ENCODE measurements at regions not wholly inside any gene's neighbourhood (a gene's known extent, or its start where the extent isn't known, plus 50 kb on each side); places are given as distances from the start of the nearest gene placed in this dataset.
"Not testable (repeated sequence)": the region's sequence is repeated elsewhere in the genome, so short reads cannot be mapped to it uniquely, and the experiment has no call there.

DNA sequence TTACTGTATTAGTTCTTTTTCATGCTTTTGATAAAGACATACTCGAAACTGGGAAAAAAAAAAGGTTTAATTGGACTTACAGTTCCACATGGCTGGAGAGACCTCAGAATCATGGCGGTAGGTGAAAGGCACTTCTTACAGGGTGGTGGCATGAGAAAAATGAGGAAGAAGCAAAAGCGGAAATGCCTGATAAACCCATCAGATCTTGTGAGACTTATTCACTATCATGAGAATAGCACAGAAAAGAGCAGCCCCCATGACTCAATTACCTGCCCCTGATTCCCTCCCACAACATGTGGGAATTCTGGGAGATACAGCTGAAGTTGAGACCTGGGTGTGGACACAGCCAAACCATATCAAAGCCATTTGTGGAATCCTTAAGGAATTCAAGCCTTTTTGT is 1238.9 kb downstream of the ADGRL3 start:
- ChIA-PET POLR2A (no interaction called here), CTCF (no interaction called here)
- H3K4me1 Mint-ChIP-seq, result no peaks in the 10 kb centered on the region

DNA sequence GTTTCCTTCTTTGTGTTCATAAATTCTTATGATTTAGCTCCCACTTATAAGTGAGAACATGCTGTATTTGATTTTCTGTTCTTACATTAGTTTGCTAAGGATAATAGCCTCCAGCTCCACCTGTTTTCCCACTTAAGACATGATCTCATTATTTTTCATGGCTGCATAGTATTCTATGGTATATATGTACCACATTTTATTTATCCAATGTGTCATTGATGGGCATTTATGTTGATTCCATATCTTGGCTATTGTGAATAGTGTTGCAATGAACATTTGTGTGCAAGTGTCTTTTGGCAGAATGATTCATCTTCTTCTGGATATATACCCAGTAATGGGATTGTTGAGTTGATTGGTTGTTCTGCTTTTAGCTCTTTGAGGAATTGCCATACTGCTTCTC is 1234.8 kb downstream of the ADGRL3 start:
- POLR2A ChIA-PET, result no interaction called here
- CTCF ChIA-PET, result no interaction called here
- Mint-ChIP-seq H3K27me3 (no peaks in the 10 kb centered on the region), H3K36me3 (no peaks in the 10 kb centered on the region), H3K9me3 (peaks cover 17 to 37% (median 32%) of the 10 kb centered on the region in 3 donors), H3K27ac (no peak overlapping the region), H3K4me1 (no peaks in the 10 kb centered on the region), H3K4me3 (no peak overlapping the region)
- Histone ChIP-seq H3K9me3 (no peaks in the 10 kb centered on the region), H3K36me3 (ENCODE audit: control insufficient read depth in 2 of 2, extremely low read depth in 1 of 2, insufficient read depth in 1 of 2, low read length in 1 of 2) (no peaks in the 10 kb centered on the region), H3K27me3 (replicated peaks in 1 of 2; ENCODE audit: control insufficient read depth in 2 of 2, extremely low read depth in 1 of 2, insufficient read depth in 2 of 2, low read length in 1 of 2) (no peaks in the 10 kb centered on the region), H3K27ac (ENCODE audit: low read length) (no peak overlapping the region), H3K4me3 (ENCODE audit: control insufficient read depth in 1 of 2, extremely low read depth in 1 of 2, low read length in 1 of 2) (no peak overlapping the region), H3K4me1 (ENCODE audit: control insufficient read depth in 1 of 2, extremely low read depth in 1 of 2, insufficient read depth in 2 of 2, low read length in 2 of 2) (no peaks in the 10 kb centered on the region)
- no peak for DNase-seq
- no peak for ATAC-seq (replicated peaks in 1 of 4)

More for the DNA sequence above, 1238.9 kb downstream of the ADGRL3 start:
- Histone ChIP-seq H3K4me1 (ENCODE audit: control insufficient read depth in 1 of 2, extremely low read depth in 1 of 2, insufficient read depth in 2 of 2, low read length in 2 of 2) (no peaks in the 10 kb centered on the region), H3K4me3 (ENCODE audit: control insufficient read depth in 1 of 2, extremely low read depth in 1 of 2, low read length in 1 of 2) (no peak overlapping the region), H3K9me3 (no peaks in the 10 kb centered on the region), H3K27ac (ENCODE audit: low read length) (no peak overlapping the region), H3K27me3 (replicated peaks in 1 of 2; ENCODE audit: control insufficient read depth in 2 of 2, extremely low read depth in 1 of 2, insufficient read depth in 2 of 2, low read length in 1 of 2) (no peaks in the 10 kb centered on the region), H3K36me3 (ENCODE audit: control insufficient read depth in 2 of 2, extremely low read depth in 1 of 2, insufficient read depth in 1 of 2, low read length in 1 of 2) (no peaks in the 10 kb centered on the region)
- DNase-seq (no peak), ATAC-seq (replicated peaks in 1 of 4) (no peak)
- Mint-ChIP-seq H3K4me3 (no peak overlapping the region), H3K9me3 (peaks cover 22 to 44% (median 22%) of the 10 kb centered on the region in 3 donors), H3K36me3 (no peaks in the 10 kb centered on the region), H3K27ac (no peak overlapping the region), H3K27me3 (no peaks in the 10 kb centered on the region)
- WGBS (ENCODE audit: insufficient coverage), result no CpG with 5 or more reads among the region's 3 CpGs

DNA sequence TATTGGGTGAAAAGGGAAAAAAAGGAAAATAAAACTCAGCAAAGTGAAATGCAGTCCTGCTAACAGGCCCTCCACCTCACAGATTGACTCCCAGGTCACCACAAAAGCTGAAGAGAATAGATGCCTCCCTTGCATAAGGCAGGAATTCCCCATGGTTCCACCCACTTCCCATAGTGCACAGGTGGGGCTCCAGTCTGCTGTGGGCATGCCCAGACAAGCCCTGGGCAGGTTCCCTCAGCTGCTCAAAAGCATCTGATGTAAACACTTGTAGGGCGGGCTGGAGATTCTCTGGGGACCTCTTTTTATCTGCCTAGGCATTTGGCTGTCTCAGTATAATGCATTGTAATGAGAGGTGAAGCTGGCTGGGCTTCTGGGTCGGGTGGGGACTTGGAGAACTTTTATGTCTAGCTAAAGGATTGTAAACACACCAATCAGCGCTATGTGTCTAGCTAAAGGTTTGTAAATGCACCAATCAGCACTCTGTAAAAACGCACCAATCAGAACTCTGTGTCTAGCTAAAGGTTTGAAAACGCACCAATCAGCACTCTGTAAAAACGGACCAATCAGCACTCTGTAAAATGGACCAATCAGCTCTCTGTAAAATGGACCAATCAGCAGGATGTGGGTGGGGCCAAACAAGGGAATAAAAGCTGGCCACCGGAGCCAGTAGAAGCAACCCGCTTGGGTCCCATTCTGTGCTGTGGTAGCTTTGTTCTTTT is 1231.5 kb downstream of the ADGRL3 start:
- DNase-seq; H3K9me3 ChIP-seq; H3K4me3 ChIP-seq (ENCODE audit: control insufficient read depth in 1 of 2, extremely low read depth in 1 of 2, low read length in 1 of 2); CTCF ChIA-PET; H3K27ac ChIP-seq (ENCODE audit: low read length); H3K4me1 Mint-ChIP-seq; H3K36me3 Mint-ChIP-seq; H3K36me3 ChIP-seq (ENCODE audit: control insufficient read depth in 2 of 2, extremely low read depth in 1 of 2, insufficient read depth in 1 of 2, low read length in 1 of 2); H3K4me3 Mint-ChIP-seq; H3K27ac Mint-ChIP-seq; ATAC-seq (replicated peaks in 1 of 4); H3K27me3 Mint-ChIP-seq; H3K27me3 ChIP-seq (replicated peaks in 1 of 2; ENCODE audit: control insufficient read depth in 2 of 2, extremely low read depth in 1 of 2, insufficient read depth in 2 of 2, low read length in 1 of 2); H3K4me1 ChIP-seq (ENCODE audit: control insufficient read depth in 1 of 2, extremely low read depth in 1 of 2, insufficient read depth in 2 of 2, low read length in 2 of 2): not testable (repeated sequence)
- peaks cover 13 to 37% (median 31%) of the 10 kb centered on the region in 3 donors for H3K9me3 Mint-ChIP-seq
- 90% methylated on average over 4 of the region's 8 CpGs for WGBS (ENCODE audit: insufficient coverage)
- POLR2A ChIA-PET, result interaction anchor here in 1 of 2 donors (0.7 kb wide), 1 partner anchor 701 kb away, joined by 4 read pairs; no protein-coding TSS in a partner anchor

DNA sequence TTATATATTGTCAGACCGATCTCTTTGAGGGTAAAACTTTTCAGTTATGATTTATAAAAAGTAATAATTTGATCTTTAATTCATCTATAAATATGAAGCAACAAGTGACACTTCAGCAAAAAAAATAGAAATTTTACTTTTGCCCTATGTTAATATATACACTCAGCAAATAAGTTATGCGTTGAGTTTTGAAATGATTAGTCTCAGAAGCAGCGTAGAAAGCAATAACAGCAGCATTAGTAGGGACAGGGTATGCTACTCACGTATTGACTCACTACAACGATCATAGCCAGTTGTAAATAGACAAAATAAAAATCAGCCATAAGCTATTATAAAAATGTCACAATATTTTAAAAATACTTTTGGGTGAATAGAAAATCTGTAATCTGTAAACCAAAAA is 1229.2 kb downstream of the ADGRL3 start:
- no peaks in the 10 kb centered on the region for H3K27me3 ChIP-seq (replicated peaks in 1 of 2; ENCODE audit: control insufficient read depth in 2 of 2, extremely low read depth in 1 of 2, insufficient read depth in 2 of 2, low read length in 1 of 2)
- H3K36me3 Mint-ChIP-seq, result no peaks in the 10 kb centered on the region
- no CpG with 5 or more reads among the region's 5 CpGs for whole genome bisulfite sequencing (ENCODE audit: insufficient coverage)
- no peak overlapping the region for H3K4me3 ChIP-seq (ENCODE audit: control insufficient read depth in 1 of 2, extremely low read depth in 1 of 2, low read length in 1 of 2)
- ATAC-seq (replicated peaks in 1 of 4) (no peak), DNase-seq (no peak)
- H3K4me3 Mint-ChIP-seq, result no peak overlapping the region
- no peaks in the 10 kb centered on the region for H3K27me3 Mint-ChIP-seq
- no peaks in the 10 kb centered on the region for H3K4me1 ChIP-seq (ENCODE audit: control insufficient read depth in 1 of 2, extremely low read depth in 1 of 2, insufficient read depth in 2 of 2, low read length in 2 of 2)
- no peaks in the 10 kb centered on the region for H3K36me3 ChIP-seq (ENCODE audit: control insufficient read depth in 2 of 2, extremely low read depth in 1 of 2, insufficient read depth in 1 of 2, low read length in 1 of 2)
- POLR2A ChIA-PET, result no interaction called here
- CTCF ChIA-PET, result interaction anchor here in 1 of 2 donors (0.7 kb wide), 1 partner anchor 12 kb away, joined by 4 read pairs; no protein-coding TSS in a partner anchor
- H3K9me3 Mint-ChIP-seq, result peaks cover 13 to 23% (median 16%) of the 10 kb centered on the region in 3 donors
- no peak overlapping the region for H3K27ac ChIP-seq (ENCODE audit: low read length)
- H3K4me1 Mint-ChIP-seq, result no peaks in the 10 kb centered on the region
- H3K9me3 ChIP-seq, result no peaks in the 10 kb centered on the region
- no peak overlapping the region for H3K27ac Mint-ChIP-seq

- Mint-ChIP-seq H3K4me1 (no peaks in the 10 kb centered on the region), H3K27me3 (no peaks in the 10 kb centered on the region), H3K9me3 (peaks cover 12 to 23% (median 12%) of the 10 kb centered on the region in 3 donors), H3K36me3 (no peaks in the 10 kb centered on the region), H3K27ac (no peak overlapping the region), H3K4me3 (no peak overlapping the region)
- DNase-seq, result no peak
- no peaks in the 10 kb centered on the region for H3K36me3 ChIP-seq (ENCODE audit: control insufficient read depth in 2 of 2, extremely low read depth in 1 of 2, insufficient read depth in 1 of 2, low read length in 1 of 2)
- WGBS (ENCODE audit: insufficient coverage), result no CpG with 5 or more reads among the region's 1 CpG
- H3K27me3 ChIP-seq (replicated peaks in 1 of 2; ENCODE audit: control insufficient read depth in 2 of 2, extremely low read depth in 1 of 2, insufficient read depth in 2 of 2, low read length in 1 of 2), result no peaks in the 10 kb centered on the region
- ChIA-PET POLR2A (no interaction called here), CTCF (no interaction called here)
- no peak for ATAC-seq (replicated peaks in 1 of 4)
- no peaks in the 10 kb centered on the region for H3K4me1 ChIP-seq (ENCODE audit: control insufficient read depth in 1 of 2, extremely low read depth in 1 of 2, insufficient read depth in 2 of 2, low read length in 2 of 2)
- H3K27ac ChIP-seq (ENCODE audit: low read length), result no peak overlapping the region
- H3K4me3 ChIP-seq (ENCODE audit: control insufficient read depth in 1 of 2, extremely low read depth in 1 of 2, low read length in 1 of 2), result no peak overlapping the region
- H3K9me3 ChIP-seq, result no peaks in the 10 kb centered on the region
These were observed 1215.1 kb downstream of the ADGRL3 start for GRCh38 chr4:62415256-62415655.

GRCh38 chr4:62414563-62414962 is 1214.4 kb downstream of the ADGRL3 start:
- CTCF ChIA-PET, result no interaction called here
- Histone ChIP-seq H3K27ac (ENCODE audit: low read length) (no peak overlapping the region), H3K9me3 (no peaks in the 10 kb centered on the region), H3K27me3 (replicated peaks in 1 of 2; ENCODE audit: control insufficient read depth in 2 of 2, extremely low read depth in 1 of 2, insufficient read depth in 2 of 2, low read length in 1 of 2) (no peaks in the 10 kb centered on the region), H3K36me3 (ENCODE audit: control insufficient read depth in 2 of 2, extremely low read depth in 1 of 2, insufficient read depth in 1 of 2, low read length in 1 of 2) (no peaks in the 10 kb centered on the region), H3K4me3 (ENCODE audit: control insufficient read depth in 1 of 2, extremely low read depth in 1 of 2, low read length in 1 of 2) (no peak overlapping the region), H3K4me1 (ENCODE audit: control insufficient read depth in 1 of 2, extremely low read depth in 1 of 2, insufficient read depth in 2 of 2, low read length in 2 of 2) (no peaks in the 10 kb centered on the region)
- DNase-seq (no peak), ATAC-seq (replicated peaks in 1 of 4) (no peak)
- H3K4me1 Mint-ChIP-seq, result no peaks in the 10 kb centered on the region
- H3K27ac Mint-ChIP-seq, result no peak overlapping the region
- H3K27me3 Mint-ChIP-seq, result no peaks in the 10 kb centered on the region
- H3K36me3 Mint-ChIP-seq, result no peaks in the 10 kb centered on the region
- no peak overlapping the region for H3K4me3 Mint-ChIP-seq
- H3K9me3 Mint-ChIP-seq, result peaks cover 8 to 22% (median 14%) of the 10 kb centered on the region in 3 donors
- POLR2A ChIA-PET, result no interaction called here
